Esophagus squamous epithelium (tissue), 5 donors: ENCODE measurements at regions not wholly inside any gene's neighbourhood (a gene's known extent, or its start where the extent isn't known, plus 50 kb on each side); places are given as distances from the start of the nearest gene placed in this dataset.
A peak's percentile ranks its signal among the peaks of the same experiment; 100 is the strongest.

Experiments
- DNase-seq: peaks from one replicate; lab custom pipeline; 2025; lab: John Stamatoyannopoulos, UW
- H3K27ac ChIP-seq, 4 donors: fragments of 200-600 bp; sonication (generic); one replicate each; pipeline ENCODE4 v1.5.1; 2016 to 2019; ENCODE audit warnings: mild to moderate bottlenecking in 1 of 4
- H3K27me3 ChIP-seq, 4 donors: fragments of 200-600 bp; sonication (generic); 1 replicate in 3 of 4; 2 replicates in 1 of 4; pipeline versions ENCODE4 v1.5.1 to v1.6.0; 2017 to 2021; ENCODE audit warnings: antibody characterized with exemption in 1 of 4
- H3K36me3 ChIP-seq, 3 donors: fragments of 200-600 bp; sonication (generic); one replicate each; pipeline ENCODE4 v1.5.1; 2016 to 2019
- H3K4me1 ChIP-seq, 3 donors: fragments of 200-600 bp; sonication (generic); one replicate each; pipeline ENCODE4 v1.5.1; 2017 to 2019
- H3K4me3 ChIP-seq, 4 donors: fragments of 200-600 bp; sonication (generic); 1 replicate in 3 of 4; 2 replicates in 1 of 4; pipeline ENCODE4 v1.5.1; 2016 to 2019; ENCODE audit warnings: mild to moderate bottlenecking in 2 of 4, moderate library complexity in 1 of 4
- H3K9me3 ChIP-seq, 3 donors: fragments of 200-600 bp; sonication (generic); one replicate each; pipeline ENCODE4 v1.5.1; 2016 to 2019
- CTCF ChIP-seq, 6 experiments: fragments of 450-650 bp in 4 of 6; fragments of 200-600 bp in 2 of 6; sonication (generic) in 2 of 6; IDR thresholded peaks; one replicate each; pipeline ENCODE4 v1.5.1; 2016 to 2019; ENCODE audit warnings: antibody characterized with exemption in 6 of 6, mild to moderate bottlenecking in 4 of 6, moderate library complexity in 4 of 6
- POLR2A ChIP-seq, 4 donors: fragments of 450-650 bp; IDR thresholded peaks; one replicate each; pipeline ENCODE4 v1.6.1; 2017; ENCODE audit warnings: antibody characterized with exemption in 4 of 4, mild to moderate bottlenecking in 4 of 4, moderate library complexity in 3 of 4
- WGBS, 2 donors: methylation state at CpG; one replicate each; pipeline ENCODE4 v1.1.5; 2018; 5-methylcytosine and 5-hydroxymethylcytosine counted together
- intact Hi-C: fragments of 100-400 bp; cut with DNase I; formaldehyde crosslinking; loops from one replicate; pipeline ENCODE4 v1.15.0; 2022
- donor health status: DM: yes; HTN: yes; CAD: no.

GRCh38 chr2:164014791-164015190 is 279.0 kb upstream of the FIGN start:
- WGBS, 2 donors: 74 to 79% methylated on average over 1 of the region's 1 CpG
- Histone ChIP-seq H3K4me3 (no peak overlapping the region), H3K27me3 (no peaks in the 10 kb centered on the region), H3K9me3 (no peaks in the 10 kb centered on the region), H3K4me1 (no peaks in the 10 kb centered on the region), H3K36me3 (no peaks in the 10 kb centered on the region), H3K27ac (no peak overlapping the region)
- intact Hi-C loops: no loop called here
- no peak for DNase-seq
- no peak for TF ChIP-seq CTCF (IDR thresholded peaks at IDR 0.05)
- no peak for TF ChIP-seq POLR2A (IDR thresholded peaks at IDR 0.05)

- H3K4me3 ChIP-seq: no peak overlapping the region
- WGBS, 2 donors: 66 to 71% methylated on average over 11 of the region's 11 CpGs
These were observed 278.4 kb upstream of the FIGN start for GRCh38 chr2:164014068-164014731.

GRCh38 chr2:164012581-164012980 is 276.8 kb upstream of the FIGN start:
- Histone ChIP-seq H3K4me3 (no peak overlapping the region), H3K9me3 (no peaks in the 10 kb centered on the region), H3K36me3 (no peaks in the 10 kb centered on the region), H3K27me3 (no peaks in the 10 kb centered on the region), H3K4me1 (no peaks in the 10 kb centered on the region), H3K27ac (no peak overlapping the region)
- no peak for DNase-seq
- TF ChIP-seq POLR2A (IDR thresholded peaks at IDR 0.05) (no peak), CTCF (IDR thresholded peaks at IDR 0.05) (no peak)
- intact Hi-C loops: no loop called here
- 88% methylated on average over 3 of the region's 3 CpGs for WGBS, 2 donors

More at GRCh38 chr2:164014068-164014731, 278.4 kb upstream of the FIGN start:
- Histone ChIP-seq H3K9me3 (no peaks in the 10 kb centered on the region), H3K36me3 (no peaks in the 10 kb centered on the region), H3K27ac (no peak overlapping the region), H3K4me1 (no peaks in the 10 kb centered on the region), H3K27me3 (no peaks in the 10 kb centered on the region)
- intact Hi-C loops: no loop called here
- TF ChIP-seq CTCF (IDR thresholded peaks at IDR 0.05): no peak
- no peak for TF ChIP-seq POLR2A (IDR thresholded peaks at IDR 0.05)
- DNase-seq: no peak

- Histone ChIP-seq H3K27ac (peak overlapping the region in 1 of 4 donors; percentile 37), H3K36me3 (no peaks in the 10 kb centered on the region), H3K9me3 (no peaks in the 10 kb centered on the region), H3K4me3 (no peak overlapping the region), H3K4me1 (no peaks in the 10 kb centered on the region), H3K27me3 (no peaks in the 10 kb centered on the region)
- WGBS, 2 donors: 39 to 43% methylated on average over 7 of the region's 7 CpGs
- DNase-seq: no peak
- intact Hi-C loops: no loop called here
- TF ChIP-seq POLR2A (IDR thresholded peaks at IDR 0.05): no peak
- TF ChIP-seq CTCF (IDR thresholded peaks at IDR 0.05): no peak
These were observed 274.0 kb upstream of the FIGN start for GRCh38 chr2:164009756-164010337.

GRCh38 chr2:164008752-164009151 is 272.9 kb upstream of the FIGN start:
- Histone ChIP-seq H3K9me3 (no peaks in the 10 kb centered on the region), H3K4me1 (no peaks in the 10 kb centered on the region), H3K27me3 (no peaks in the 10 kb centered on the region), H3K27ac (no peak overlapping the region), H3K4me3 (no peak overlapping the region), H3K36me3 (no peaks in the 10 kb centered on the region)
- 78 to 80% methylated on average over 4 of the region's 4 CpGs for WGBS, 2 donors
- no peak for DNase-seq
- intact Hi-C loops: no loop called here
- TF ChIP-seq POLR2A (IDR thresholded peaks at IDR 0.05) (no peak), CTCF (IDR thresholded peaks at IDR 0.05) (no peak)
